Islet of Langerhans (tissue), 1 donor: ENCODE measurements at regions not wholly inside any gene's neighbourhood (a gene's known extent, or its start where the extent isn't known, plus 50 kb on each side); places are given as distances from the start of the nearest gene placed in this dataset.
A peak's percentile ranks its signal among the peaks of the same experiment; 100 is the strongest.
"Not testable (repeated sequence)": the region's sequence is repeated elsewhere in the genome, so short reads cannot be mapped to it uniquely, and the experiment has no call there.

Experiments
- FAIRE-seq: peaks from one replicate; lab custom pipeline; 2011; peaks lifted over from hg19 to GRCh38; lab: Jason Lieb, UNC

- FAIRE-seq: no peak
These were observed 52.1 kb downstream of the ARHGEF18 start for GRCh38 chr19:7400815-7401214.

- no peak for FAIRE-seq
These were observed 53.0 kb downstream of the ARHGEF18 start for GRCh38 chr19:7401694-7402093.

GRCh38 chr19:7405482-7405881 lies 56.7 kb downstream of the ARHGEF18 start:
- FAIRE-seq: not testable (repeated sequence)

- no peak for FAIRE-seq
These were observed 59.5 kb downstream of the ARHGEF18 start for GRCh38 chr19:7408251-7408650.

GRCh38 chr19:7410946-7411345 lies 62.2 kb downstream of the ARHGEF18 start:
- FAIRE-seq: no peak

GRCh38 chr19:7413629-7414028 lies 64.9 kb downstream of the ARHGEF18 start:
- no peak for FAIRE-seq

GRCh38 chr19:7415163-7415856 lies 66.6 kb downstream of the ARHGEF18 start:
- peak; percentile 36 for FAIRE-seq

- no peak for FAIRE-seq
These were observed 67.2 kb downstream of the ARHGEF18 start for GRCh38 chr19:7415857-7416371.

GRCh38 chr19:7417671-7418324 lies 69.1 kb downstream of the ARHGEF18 start:
- FAIRE-seq: no peak

- no peak for FAIRE-seq
These were observed 69.9 kb downstream of the ARHGEF18 start for GRCh38 chr19:7418596-7418995.

- no peak for FAIRE-seq
These were observed 69.7 kb downstream of the PEX11G start for GRCh38 chr19:7419153-7419552.

- no peak for FAIRE-seq
These were observed 68.9 kb downstream of the PEX11G start for GRCh38 chr19:7419777-7420439.

- FAIRE-seq: no peak
These were observed 66.7 kb downstream of the PEX11G start for GRCh38 chr19:7421941-7422744.
